NCI-H2196 (cell line): ENCODE measurements at regions not wholly inside any gene's neighbourhood (a gene's known extent, or its start where the extent isn't known, plus 50 kb on each side); places are given as distances from the start of the nearest gene placed in this dataset.

Source experiments
- DNase-seq: peaks from one replicate; lab custom pipeline; 2025; ENCODE audit not compliant: unreplicated experiment; lab: John Stamatoyannopoulos, UW

DNA sequence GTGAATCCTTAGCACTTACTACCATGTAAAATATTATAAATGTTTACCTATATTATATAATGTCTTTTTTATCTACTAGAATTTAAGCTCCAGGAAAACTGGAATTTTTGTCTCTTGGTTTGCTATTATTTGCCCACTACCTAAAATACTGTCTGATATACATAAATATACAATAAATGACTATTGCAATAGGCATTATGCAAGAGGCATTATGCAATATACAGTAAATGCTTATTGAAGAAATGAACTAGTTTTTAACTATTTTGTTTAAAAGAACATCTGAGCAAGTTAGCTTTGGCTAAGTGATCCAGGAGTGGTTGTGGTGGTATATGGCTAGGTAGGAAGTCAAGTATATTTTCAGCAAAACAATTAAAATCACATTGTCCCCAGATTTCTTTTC lies 640.2 kb upstream of the PKN2 start:
- no peak for DNase-seq

DNA sequence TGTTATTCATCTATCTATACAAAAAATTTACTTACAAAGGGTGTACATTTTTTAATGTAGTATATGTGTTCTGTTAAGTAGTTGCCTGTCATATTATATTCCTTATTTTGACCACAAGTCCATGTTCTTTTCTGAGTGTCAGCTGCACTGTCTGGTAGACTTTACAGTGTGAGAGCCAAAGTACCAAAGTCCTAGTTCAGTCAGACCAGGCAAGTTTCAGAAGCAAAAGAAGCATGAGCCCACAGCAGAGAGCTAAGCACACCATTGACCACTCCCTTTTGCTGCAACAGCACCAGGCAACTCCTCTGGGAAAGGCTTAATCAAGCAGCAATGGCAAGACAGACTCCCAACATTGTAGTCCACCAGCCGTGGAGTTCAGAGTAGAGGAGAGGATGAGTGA lies 631.9 kb upstream of the PKN2 start:
- DNase-seq = no peak

DNA sequence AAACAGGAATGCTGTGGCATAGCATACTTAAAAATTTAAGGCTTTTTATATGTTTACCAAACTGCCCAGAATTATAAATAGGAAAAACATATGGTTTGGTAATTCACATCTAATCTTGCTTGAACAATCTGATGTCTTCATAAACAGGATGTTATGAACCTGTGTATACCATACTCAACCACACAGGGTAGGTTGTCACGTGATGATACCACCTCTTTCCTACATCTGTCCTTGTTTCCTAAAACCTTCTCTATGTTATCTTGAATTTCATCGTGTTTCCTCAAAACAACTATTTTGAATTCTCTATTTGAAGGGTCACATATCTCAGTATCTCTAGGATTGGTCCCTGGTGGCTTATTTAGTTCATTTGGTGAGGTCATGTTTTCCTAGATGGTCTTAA lies 631.0 kb upstream of the PKN2 start:
- DNase-seq = no peak

DNA sequence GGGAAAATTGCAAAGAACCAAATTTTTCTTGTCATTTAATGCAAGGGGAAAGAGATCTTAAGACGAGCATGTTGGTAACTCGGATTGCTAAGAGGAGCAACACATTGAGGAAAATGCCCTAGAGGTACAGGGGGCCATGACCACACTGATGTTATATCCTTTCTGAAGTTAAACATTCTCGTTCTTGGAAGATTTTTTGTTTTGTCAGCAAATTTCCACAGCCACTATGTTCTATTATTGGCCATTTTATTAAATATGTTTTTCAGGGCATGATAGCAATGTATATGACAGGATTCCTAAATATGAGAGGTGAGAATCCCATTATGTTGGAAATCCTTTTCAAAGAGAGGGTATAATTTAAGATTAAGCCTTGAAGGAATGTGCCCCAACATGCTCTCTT lies 627.2 kb upstream of the PKN2 start:
- DNase-seq = no peak

DNA sequence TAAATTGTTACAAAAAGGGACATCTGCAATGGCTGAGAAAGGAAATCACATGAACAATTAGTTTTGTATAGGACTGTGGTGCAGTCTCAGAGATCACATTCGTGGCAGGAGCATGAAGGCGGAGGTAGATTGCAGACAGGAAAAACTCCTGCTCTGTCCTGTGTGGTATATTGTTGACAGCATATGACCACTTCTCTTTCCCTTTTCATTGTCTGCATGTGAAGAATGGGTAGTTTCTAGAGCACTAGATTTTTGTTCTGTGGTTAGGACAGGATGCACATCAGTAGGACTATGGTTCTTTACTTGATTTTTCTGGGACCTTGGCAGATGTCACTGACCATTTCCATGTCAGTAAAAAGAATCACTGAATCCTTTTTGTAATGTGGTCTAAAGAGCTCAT lies 625.9 kb upstream of the PKN2 start:
- DNase-seq = no peak

DNA sequence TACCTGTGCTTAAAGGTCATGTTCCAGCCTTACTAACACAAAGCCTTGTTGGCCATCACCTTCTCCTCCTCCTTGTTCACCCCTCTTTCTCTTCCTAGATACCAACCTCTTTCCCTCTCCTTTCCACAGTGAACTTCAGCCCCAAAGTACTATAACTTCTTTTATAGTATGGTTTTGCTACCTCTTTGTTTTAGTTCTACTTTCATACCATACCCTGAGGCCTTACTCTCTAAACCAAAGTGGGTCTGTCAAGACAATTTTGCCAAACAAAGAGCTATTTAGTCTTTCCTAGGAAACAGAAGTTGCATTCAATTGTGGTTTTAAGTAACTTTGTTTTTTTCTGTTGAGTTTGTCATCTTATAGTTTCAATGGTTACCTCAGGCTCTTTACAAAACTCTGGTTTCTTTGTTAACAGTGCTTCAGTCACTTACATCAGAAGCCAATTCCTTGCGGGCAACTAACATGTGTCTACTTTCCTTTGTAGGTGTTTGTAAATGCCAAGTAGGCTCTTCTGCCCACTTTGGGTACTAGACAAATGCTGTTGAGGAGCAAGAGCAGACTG lies 623.9 kb upstream of the PKN2 start:
- DNase-seq = no peak

DNA sequence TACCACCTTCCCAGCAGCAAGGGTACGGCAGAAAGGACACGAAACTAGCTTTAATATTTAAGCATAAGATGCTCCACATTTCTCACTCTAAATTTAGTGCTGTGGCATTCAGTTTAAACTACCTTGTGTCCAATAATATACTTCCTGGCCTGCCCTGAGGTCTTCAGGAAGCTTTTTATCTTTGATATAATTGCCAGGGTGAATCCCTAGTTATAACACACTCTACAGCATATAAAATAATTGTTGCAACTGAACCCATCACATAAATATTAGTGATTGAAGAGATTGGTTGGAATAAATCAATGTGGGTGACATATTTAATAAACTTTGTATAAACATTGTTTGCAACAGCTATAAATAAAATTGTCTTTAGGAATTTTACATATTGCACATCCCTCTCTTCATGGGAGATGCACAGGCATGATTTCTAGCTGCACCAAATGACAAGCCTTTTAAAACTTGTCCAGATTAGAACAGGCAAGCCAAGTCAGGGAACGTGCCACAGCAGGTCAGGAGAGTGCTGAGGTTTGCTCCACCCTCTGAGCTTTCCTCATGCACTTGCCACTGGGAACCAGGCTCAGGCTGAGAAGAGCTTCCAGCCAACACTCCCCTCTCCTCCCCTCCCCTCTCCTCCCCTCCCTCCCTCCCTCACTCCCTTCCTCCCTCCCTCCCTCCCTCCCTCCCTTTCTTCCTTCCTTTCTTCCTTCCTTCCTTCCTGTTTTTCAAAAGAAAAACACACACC lies 623.2 kb upstream of the PKN2 start:
- no peak for DNase-seq

DNA sequence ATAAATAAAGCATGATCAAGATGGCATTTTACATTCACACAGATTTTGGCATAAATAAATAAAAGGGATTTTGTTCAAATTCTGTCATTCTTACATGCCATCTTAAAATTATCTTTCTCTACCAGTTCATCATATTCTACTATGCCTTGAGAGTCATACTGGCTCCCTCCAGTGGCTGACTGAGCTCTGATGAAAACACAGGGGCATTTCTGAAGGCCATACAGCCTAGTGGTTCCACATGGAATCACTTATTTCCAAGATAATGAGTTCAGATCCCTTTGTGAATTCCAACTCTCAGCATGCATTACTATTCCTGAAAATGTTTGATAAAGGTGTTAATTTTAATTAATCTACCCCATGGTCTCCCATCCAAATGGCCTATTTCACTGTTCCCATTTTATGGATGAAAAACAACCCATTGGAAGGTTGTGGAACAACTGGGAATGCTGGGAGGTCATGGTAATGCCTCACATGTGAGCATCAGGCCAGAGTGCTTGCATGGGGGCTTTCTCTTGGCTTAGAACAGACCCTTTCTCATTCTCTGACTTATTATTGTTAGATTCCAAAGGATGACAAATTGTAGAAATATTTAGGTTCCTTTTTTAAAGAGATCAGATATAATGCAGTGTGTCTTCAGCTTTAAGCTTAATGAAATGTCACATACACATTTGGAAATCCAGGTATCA lies 622.4 kb upstream of the PKN2 start:
- peak; percentile 16 for DNase-seq

DNA sequence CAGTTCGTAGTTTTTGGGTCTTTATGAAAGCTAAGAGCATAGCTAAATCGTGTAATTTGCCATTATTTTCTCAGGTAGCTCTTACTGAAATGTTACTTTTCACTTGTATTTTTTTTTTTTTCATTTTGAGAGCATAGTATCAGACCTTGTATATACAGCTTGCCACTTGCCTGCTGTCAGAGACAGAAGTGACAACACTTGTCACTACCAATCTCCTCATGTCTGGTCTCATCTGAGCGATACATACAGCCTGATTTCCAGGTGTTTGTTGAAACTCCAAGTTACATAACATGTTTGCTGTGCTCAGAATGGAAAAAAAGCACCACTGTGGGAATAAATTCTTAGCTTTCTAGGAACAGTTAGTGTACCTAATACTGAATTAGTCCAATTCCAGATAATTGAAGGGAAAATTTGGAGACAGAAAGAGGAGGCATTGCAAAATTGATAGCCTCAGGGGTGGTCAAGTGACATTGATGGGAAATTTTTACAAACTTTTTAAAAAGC lies 621.4 kb upstream of the PKN2 start:
- no peak for DNase-seq

DNA sequence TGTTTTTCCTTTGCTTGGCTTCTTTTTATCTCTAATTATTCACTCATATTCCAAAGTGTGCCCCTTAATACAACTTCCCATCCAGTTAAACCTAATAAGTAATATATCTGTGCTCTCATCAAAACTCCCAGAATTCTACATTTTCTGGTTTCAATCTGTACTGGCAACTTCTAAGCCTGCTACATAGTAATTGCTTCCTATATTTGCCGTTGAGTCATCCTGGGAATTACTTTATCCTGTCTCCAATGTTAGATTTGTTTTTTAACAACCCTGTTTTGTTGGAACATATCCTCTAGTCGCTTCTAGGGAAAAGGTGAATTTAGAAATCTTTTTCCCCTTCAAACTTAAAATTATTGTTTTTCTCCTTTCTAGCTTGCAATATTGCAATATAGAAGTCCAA lies 620.5 kb upstream of the PKN2 start:
- DNase-seq = no peak

DNA sequence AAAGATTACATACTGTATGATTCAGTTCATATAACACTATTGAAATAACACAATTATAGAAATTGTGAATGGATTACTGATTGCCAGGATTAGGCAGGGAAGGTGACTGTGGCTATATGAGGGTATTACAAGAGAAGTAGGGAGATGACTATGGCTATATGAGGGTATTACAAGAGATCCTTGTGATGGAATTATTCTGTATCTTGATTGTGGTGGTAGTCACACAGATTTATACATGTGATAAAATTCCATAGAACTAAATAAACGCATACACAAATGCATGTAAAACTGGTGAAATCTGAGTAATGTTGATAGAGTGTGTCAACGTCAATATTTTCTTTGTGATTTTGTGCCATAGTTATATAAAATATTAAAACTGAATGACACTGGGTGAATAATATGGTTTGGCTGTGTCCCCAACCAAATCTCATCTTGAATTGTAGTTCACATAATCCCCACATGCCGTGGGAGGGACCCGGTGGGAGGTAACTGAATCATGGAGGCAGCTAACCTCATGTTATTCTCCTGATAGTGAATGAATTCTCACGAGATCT lies 615.6 kb upstream of the PKN2 start:
- no peak for DNase-seq

DNA sequence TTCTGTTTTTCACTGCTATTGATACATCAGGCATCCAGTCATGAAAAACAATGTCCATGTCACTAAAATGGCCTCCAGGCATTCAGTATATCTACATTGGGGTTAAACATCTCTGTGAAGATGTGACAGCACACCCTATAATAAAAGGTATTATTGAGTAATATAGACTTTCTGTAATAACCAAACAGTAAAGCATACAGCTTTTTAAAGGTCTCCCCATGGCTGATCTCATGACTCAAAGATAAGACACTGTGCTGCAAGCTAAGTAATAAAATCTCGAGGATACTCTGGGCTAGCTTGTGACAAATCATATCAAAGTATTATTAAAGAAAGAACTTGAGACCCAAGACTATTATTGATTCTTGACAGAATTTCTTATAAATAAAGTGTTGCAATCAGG lies 613.1 kb upstream of the PKN2 start:
- no peak for DNase-seq

DNA sequence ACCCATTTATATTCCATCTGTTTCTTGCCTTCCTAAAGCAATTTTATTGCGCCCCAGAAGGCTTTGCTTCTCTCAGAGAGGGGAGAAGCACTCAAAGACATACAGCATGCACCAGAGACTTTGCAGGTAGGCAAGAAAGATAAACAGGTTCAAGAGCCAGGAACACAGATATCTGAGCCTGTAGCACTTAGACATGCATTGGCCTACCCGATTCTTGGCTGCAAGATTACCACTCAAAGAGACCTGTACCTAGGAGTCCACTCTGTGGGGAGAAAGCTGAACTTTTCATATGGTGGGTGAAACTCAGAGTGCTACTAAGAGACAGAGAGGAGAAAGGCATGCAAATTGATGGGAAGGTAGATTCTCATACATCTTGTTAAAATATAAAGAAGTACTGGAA lies 609.4 kb upstream of the PKN2 start:
- DNase-seq = no peak

DNA sequence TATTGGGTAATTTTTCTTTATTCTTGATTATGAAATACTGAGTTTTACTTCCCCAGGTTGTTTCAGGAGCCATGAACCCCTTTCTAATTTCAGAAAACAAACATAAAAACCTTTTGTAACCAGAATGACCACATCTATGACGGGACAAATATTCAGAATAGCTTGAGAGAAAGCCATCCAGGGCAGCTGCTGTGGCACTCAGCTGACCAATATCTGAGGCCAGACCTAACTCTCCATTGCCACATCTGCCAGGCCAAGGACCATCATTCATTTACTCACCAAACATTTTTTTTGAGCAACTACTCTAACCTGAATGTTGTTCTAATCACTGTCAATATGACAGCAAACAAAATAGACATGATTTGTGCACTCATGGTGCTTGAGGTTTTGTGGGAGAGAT lies 608.3 kb upstream of the PKN2 start:
- DNase-seq = no peak

DNA sequence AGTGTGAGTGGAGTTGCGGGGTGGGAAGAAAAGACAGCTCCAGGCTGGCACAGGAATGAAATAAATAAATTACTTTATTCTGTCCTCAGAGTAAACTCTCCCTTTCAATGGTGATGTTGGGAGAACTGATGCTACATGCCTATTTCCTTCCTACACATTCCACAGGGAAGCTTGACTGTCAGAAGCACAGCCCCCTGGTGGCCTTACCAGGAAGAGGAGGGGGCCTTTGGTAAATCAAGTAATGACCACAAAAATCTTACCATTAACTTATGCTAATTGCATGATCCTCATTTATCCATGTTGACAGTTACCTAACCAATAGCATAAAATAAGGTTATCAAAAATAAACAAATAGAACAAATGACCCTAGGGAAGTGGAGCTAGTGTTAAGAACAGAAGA lies 605.0 kb upstream of the PKN2 start:
- no peak for DNase-seq

DNA sequence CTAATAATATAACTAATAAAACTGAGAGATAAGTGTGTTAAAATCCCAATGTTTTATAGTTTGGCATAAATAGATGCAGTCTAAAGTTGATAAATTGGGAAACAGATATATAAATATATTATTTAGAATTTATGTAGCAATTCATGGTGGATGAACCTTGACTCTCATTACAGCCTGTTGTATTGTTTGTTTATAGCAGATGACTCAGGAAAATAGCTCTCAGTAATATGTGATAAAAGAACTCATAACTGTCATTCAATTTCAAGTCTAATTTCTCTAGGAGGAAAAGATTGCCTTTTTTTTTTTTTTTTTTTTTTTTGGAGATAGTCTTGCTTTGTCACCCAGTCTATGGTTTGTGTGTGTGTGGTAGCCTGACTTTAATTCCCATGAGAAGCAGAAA lies 603.2 kb upstream of the PKN2 start:
- no peak for DNase-seq

DNA sequence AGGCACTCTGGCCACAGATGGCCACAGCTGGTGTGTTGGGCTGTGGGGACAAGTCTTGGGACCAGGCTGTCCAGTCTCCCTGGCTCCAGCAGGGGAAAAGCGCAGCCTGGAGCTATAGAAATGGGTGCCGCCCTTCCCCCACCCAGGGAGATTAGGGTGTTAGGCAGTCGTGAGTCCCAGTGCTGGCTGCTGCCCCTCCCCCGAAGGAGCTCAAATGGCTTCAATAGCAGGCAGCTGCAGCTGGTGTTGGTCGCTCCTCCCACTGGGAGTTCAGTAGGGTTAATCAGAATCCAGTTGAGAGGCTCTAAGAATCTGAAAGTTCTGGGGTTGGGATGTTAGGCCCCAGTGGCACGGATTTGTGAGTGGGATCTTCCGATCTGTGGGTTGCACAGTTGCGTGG lies 595.6 kb upstream of the PKN2 start:
- DNase-seq = no peak

DNA sequence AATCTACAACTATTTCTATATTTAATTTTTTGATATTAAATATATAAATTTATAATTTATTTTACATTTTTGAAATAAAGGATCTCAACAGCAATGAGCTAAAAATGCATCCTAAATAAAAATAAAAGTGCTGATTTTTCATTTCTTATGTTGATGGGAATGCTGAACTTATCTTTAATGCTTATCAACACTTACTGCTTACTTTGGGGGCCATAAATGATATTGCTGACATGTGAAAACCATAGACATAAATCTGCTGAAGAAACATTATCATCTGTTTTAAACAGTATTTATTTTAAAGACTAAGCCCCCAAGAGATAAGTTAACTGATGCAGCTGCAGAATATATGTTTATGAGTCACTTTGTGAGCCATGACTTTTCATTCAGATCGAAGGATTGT lies 594.1 kb upstream of the PKN2 start:
- DNase-seq = no peak

DNA sequence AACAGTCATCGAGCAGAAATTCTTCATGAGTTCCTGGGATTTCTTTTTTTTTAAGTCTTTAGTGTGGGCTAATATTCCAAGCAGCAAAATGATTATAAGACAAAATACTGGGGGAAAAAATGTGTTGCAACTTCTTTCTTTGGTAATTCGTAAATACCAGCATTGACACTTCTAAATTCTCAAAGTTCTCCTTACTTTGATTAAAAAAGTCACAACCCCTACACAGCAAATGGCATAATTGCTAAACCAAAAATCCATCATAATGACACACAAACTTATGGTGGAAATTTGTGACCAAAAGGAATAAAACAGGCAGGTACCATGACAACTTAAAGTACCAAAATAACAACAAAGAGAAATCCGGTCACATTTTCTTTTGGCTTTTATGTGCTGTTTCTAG lies 585.2 kb upstream of the PKN2 start:
- DNase-seq = no peak

DNA sequence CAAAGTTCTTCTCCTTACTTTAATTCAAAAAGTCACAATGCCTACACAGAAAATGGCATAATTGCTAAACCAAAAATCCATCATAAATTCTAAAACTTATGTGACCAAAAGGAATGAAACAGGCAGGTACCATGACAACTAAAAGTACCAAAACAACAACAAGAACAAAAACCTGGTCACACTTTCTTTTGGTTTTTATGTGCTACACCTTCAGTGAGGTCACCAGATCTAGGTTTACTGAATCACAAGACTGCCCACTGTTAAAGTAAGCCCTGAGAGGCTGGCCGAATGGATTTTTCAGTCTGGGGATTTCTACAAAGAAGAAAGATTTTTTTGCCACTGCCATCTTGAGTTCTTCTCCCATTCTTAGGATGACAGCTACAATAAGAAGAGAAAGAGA lies 583.0 kb upstream of the PKN2 start:
- no peak for DNase-seq

DNA sequence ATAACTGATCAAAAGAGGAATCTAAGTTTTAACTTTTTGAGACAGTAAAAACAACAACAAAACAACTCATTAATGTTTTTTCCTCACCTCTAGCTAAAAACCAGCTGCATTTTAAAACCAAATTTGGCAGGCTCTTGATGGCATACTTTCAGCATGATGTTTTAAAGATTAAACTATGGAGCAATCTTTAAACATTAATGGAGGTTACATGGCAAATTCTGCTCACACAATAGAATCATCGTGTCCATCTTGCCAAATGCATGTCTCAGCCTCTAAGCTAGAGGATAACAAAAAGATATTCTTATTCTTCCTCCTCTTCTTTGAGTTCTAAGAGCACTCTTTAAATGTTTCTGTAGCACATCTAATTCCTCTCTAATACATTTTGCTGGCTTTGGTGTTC lies 579.8 kb upstream of the PKN2 start:
- no peak for DNase-seq

DNA sequence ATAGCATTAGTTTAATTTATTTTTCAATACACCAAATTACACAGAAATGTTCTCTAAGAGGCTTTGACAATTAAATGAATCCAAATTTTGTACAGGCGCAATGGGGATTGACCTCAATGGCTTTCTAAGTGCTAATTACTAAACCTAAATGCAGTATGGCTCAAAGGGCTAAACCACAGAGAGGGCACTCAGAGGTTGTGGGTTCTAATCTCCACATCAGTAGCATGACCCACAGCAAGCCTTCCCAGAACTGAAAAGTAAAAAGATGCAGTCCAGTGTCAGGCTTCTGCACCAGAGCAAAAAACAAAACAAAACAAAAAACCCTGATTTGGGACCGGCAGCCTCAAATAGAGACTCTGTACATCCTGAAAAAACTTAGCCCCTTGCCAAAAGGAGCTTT lies 579.2 kb upstream of the PKN2 start:
- DNase-seq = no peak
